ENCODE measurements at regions not wholly inside any gene's neighbourhood (a gene's known extent, or its start where the extent isn't known, plus 50 kb on each side); places are given as distances from the start of the nearest gene placed in this dataset.

DNA sequence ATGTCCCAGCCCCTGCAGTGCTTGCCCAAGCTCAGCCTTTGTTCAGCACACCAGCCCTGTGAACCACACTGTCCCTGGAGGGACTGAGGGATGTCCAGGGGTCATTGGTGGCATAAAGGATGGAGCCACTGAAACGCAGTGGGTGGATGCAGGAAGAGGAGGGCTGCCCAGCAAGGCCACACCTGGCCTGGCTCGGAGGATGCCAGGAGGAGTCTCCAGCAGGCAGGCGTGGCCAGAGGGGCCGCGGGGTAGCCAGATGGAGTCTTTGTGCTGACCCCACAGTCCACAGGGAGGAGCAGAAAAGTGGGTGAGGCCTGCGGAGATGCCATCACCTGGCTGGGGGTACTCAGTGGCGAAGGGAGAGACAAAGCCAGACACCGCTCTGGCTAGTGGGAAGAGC lies 108.5 kb upstream of the C14orf180 start:
- TF ChIP-seq, protein P1, sequence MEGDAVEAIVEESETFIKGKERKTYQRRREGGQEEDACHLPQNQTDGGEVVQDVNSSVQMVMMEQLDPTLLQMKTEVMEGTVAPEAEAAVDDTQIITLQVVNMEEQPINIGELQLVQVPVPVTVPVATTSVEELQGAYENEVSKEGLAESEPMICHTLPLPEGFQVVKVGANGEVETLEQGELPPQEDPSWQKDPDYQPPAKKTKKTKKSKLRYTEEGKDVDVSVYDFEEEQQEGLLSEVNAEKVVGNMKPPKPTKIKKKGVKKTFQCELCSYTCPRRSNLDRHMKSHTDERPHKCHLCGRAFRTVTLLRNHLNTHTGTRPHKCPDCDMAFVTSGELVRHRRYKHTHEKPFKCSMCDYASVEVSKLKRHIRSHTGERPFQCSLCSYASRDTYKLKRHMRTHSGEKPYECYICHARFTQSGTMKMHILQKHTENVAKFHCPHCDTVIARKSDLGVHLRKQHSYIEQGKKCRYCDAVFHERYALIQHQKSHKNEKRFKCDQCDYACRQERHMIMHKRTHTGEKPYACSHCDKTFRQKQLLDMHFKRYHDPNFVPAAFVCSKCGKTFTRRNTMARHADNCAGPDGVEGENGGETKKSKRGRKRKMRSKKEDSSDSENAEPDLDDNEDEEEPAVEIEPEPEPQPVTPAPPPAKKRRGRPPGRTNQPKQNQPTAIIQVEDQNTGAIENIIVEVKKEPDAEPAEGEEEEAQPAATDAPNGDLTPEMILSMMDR (tag by site-specific recombination; IDR thresholded peaks at IDR 0.05), result no peak
- TF ChIP-seq, protein P2, sequence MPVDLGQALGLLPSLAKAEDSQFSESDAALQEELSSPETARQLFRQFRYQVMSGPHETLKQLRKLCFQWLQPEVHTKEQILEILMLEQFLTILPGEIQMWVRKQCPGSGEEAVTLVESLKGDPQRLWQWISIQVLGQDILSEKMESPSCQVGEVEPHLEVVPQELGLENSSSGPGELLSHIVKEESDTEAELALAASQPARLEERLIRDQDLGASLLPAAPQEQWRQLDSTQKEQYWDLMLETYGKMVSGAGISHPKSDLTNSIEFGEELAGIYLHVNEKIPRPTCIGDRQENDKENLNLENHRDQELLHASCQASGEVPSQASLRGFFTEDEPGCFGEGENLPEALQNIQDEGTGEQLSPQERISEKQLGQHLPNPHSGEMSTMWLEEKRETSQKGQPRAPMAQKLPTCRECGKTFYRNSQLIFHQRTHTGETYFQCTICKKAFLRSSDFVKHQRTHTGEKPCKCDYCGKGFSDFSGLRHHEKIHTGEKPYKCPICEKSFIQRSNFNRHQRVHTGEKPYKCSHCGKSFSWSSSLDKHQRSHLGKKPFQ (tag by site-specific recombination; IDR thresholded peaks at IDR 0.05), result no peak
- TF ChIP-seq ZNF654 (tag by site-specific recombination; IDR thresholded peaks at IDR 0.05; ENCODE audit: low read depth), result no peak
- TF ChIP-seq, protein P3, sequence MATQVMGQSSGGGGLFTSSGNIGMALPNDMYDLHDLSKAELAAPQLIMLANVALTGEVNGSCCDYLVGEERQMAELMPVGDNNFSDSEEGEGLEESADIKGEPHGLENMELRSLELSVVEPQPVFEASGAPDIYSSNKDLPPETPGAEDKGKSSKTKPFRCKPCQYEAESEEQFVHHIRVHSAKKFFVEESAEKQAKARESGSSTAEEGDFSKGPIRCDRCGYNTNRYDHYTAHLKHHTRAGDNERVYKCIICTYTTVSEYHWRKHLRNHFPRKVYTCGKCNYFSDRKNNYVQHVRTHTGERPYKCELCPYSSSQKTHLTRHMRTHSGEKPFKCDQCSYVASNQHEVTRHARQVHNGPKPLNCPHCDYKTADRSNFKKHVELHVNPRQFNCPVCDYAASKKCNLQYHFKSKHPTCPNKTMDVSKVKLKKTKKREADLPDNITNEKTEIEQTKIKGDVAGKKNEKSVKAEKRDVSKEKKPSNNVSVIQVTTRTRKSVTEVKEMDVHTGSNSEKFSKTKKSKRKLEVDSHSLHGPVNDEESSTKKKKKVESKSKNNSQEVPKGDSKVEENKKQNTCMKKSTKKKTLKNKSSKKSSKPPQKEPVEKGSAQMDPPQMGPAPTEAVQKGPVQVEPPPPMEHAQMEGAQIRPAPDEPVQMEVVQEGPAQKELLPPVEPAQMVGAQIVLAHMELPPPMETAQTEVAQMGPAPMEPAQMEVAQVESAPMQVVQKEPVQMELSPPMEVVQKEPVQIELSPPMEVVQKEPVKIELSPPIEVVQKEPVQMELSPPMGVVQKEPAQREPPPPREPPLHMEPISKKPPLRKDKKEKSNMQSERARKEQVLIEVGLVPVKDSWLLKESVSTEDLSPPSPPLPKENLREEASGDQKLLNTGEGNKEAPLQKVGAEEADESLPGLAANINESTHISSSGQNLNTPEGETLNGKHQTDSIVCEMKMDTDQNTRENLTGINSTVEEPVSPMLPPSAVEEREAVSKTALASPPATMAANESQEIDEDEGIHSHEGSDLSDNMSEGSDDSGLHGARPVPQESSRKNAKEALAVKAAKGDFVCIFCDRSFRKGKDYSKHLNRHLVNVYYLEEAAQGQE (tag by site-specific recombination; IDR thresholded peaks at IDR 0.05), result no peak
- TF ChIP-seq ZNF140 (tag by site-specific recombination; IDR thresholded peaks at IDR 0.05), result no peak
- TF ChIP-seq, protein P4, sequence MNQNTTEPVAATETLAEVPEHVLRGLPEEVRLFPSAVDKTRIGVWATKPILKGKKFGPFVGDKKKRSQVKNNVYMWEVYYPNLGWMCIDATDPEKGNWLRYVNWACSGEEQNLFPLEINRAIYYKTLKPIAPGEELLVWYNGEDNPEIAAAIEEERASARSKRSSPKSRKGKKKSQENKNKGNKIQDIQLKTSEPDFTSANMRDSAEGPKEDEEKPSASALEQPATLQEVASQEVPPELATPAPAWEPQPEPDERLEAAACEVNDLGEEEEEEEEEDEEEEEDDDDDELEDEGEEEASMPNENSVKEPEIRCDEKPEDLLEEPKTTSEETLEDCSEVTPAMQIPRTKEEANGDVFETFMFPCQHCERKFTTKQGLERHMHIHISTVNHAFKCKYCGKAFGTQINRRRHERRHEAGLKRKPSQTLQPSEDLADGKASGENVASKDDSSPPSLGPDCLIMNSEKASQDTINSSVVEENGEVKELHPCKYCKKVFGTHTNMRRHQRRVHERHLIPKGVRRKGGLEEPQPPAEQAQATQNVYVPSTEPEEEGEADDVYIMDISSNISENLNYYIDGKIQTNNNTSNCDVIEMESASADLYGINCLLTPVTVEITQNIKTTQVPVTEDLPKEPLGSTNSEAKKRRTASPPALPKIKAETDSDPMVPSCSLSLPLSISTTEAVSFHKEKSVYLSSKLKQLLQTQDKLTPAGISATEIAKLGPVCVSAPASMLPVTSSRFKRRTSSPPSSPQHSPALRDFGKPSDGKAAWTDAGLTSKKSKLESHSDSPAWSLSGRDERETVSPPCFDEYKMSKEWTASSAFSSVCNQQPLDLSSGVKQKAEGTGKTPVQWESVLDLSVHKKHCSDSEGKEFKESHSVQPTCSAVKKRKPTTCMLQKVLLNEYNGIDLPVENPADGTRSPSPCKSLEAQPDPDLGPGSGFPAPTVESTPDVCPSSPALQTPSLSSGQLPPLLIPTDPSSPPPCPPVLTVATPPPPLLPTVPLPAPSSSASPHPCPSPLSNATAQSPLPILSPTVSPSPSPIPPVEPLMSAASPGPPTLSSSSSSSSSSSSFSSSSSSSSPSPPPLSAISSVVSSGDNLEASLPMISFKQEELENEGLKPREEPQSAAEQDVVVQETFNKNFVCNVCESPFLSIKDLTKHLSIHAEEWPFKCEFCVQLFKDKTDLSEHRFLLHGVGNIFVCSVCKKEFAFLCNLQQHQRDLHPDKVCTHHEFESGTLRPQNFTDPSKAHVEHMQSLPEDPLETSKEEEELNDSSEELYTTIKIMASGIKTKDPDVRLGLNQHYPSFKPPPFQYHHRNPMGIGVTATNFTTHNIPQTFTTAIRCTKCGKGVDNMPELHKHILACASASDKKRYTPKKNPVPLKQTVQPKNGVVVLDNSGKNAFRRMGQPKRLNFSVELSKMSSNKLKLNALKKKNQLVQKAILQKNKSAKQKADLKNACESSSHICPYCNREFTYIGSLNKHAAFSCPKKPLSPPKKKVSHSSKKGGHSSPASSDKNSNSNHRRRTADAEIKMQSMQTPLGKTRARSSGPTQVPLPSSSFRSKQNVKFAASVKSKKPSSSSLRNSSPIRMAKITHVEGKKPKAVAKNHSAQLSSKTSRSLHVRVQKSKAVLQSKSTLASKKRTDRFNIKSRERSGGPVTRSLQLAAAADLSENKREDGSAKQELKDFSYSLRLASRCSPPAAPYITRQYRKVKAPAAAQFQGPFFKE (tag by site-specific recombination; IDR thresholded peaks at IDR 0.05; ENCODE audit: borderline replicate concordance), result no peak
- no peak for TF ChIP-seq ZNF560 (tag by site-specific recombination; IDR thresholded peaks at IDR 0.05; ENCODE audit: borderline replicate concordance)

Measured in HEK293 (cell line).